ENCODE measurements at regions not wholly inside any gene's neighbourhood (a gene's known extent, or its start where the extent isn't known, plus 50 kb on each side); places are given as distances from the start of the nearest gene placed in this dataset.

- H3K4me3 ChIP-seq (ENCODE audit: low read depth, low read length): no peak overlapping the region
- DNase-seq (ENCODE audit: low read depth): no peak
- TF ChIP-seq CTCF (IDR thresholded peaks at IDR 0.05; ENCODE audit: insufficient read depth, low read length): no peak
These were observed 157.0 kb downstream of the TLE3 start for GRCh38 chr15:69940441-69941300.

GRCh38 chr15:69941301-69941605 lies 156.5 kb downstream of the TLE3 start:
- no peak for TF ChIP-seq CTCF (IDR thresholded peaks at IDR 0.05; ENCODE audit: insufficient read depth, low read length)
- H3K4me3 ChIP-seq (ENCODE audit: low read depth, low read length): no peak overlapping the region
- DNase-seq (ENCODE audit: low read depth): no peak

- no peak for TF ChIP-seq CTCF (IDR thresholded peaks at IDR 0.05; ENCODE audit: insufficient read depth, low read length)
- no peak overlapping the region for H3K4me3 ChIP-seq (ENCODE audit: low read depth, low read length)
- no peak for DNase-seq (ENCODE audit: low read depth)
These were observed 155.8 kb downstream of the TLE3 start for GRCh38 chr15:69941706-69942495.

- DNase-seq (ENCODE audit: low read depth): no peak
- H3K4me3 ChIP-seq (ENCODE audit: low read depth, low read length): no peak overlapping the region
- TF ChIP-seq CTCF (IDR thresholded peaks at IDR 0.05; ENCODE audit: insufficient read depth, low read length): no peak
These were observed 154.1 kb downstream of the TLE3 start for GRCh38 chr15:69943637-69944036.

GRCh38 chr15:69945729-69946128 lies 152.0 kb downstream of the TLE3 start:
- TF ChIP-seq CTCF (IDR thresholded peaks at IDR 0.05; ENCODE audit: insufficient read depth, low read length): no peak
- H3K4me3 ChIP-seq (ENCODE audit: low read depth, low read length): no peak overlapping the region
- no peak for DNase-seq (ENCODE audit: low read depth)

GRCh38 chr15:69946870-69947269 lies 150.8 kb downstream of the TLE3 start:
- H3K4me3 ChIP-seq (ENCODE audit: low read depth, low read length): no peak overlapping the region
- no peak for TF ChIP-seq CTCF (IDR thresholded peaks at IDR 0.05; ENCODE audit: insufficient read depth, low read length)
- no peak for DNase-seq (ENCODE audit: low read depth)
